Upper lobe of right lung (tissue), 1 donor: ENCODE measurements at regions not wholly inside any gene's neighbourhood (a gene's known extent, or its start where the extent isn't known, plus 50 kb on each side); places are given as distances from the start of the nearest gene placed in this dataset.

Experiments used
- ATAC-seq: fragments of 200-7000 bp; cut with Tn5 transposase; one replicate; pipeline ENCODE4 v1.9.1; 2020; ENCODE audit warnings: mild to moderate bottlenecking, moderate library complexity
- DNase-seq: peaks from one replicate; pipeline ENCODE4 v3.0.0-alpha.2; 2020
- H3K27ac ChIP-seq: fragments of 200-600 bp; one replicate; pipeline ENCODE4 v1.8.0; 2022
- H3K27me3 ChIP-seq: fragments of 200-600 bp; one replicate; pipeline ENCODE4 v1.8.0; 2022; ENCODE audit warnings: mild to moderate bottlenecking
- H3K36me3 ChIP-seq: fragments of 200-600 bp; one replicate; pipeline ENCODE4 v1.8.0; 2022
- H3K4me1 ChIP-seq: fragments of 200-600 bp; one replicate; pipeline ENCODE4 v1.8.0; 2022
- H3K4me3 ChIP-seq: fragments of 200-600 bp; one replicate; pipeline ENCODE4 v1.8.0; 2022; ENCODE audit warnings: mild to moderate bottlenecking
- H3K9me3 ChIP-seq: fragments of 200-600 bp; one replicate; pipeline ENCODE4 v1.8.0; 2022
- CTCF ChIP-seq: fragments of 200-600 bp; IDR thresholded peaks from one replicate; pipeline ENCODE4 v1.8.0; 2022; ENCODE audit warnings: antibody characterized with exemption
- intact Hi-C: fragments of 100-400 bp; cut with DNase I; formaldehyde crosslinking; loops from one replicate; pipeline ENCODE4 v1.11.0; 2022
- donor health status: DM: no; HTN: yes; CAD: no; lungs with severe emphysema.

GRCh38 chr7:30232391-30232790 is 52.0 kb upstream of the ZNRF2 start:
- Histone ChIP-seq H3K4me3 (no peak overlapping the region), H3K4me1 (no peaks in the 10 kb centered on the region), H3K9me3 (no peaks in the 10 kb centered on the region), H3K27ac (no peak overlapping the region), H3K27me3 (no peaks in the 10 kb centered on the region), H3K36me3 (no peaks in the 10 kb centered on the region)
- no peak for TF ChIP-seq CTCF
- intact Hi-C loops: no loop called here
- DNase-seq: no peak
- ATAC-seq: no peak
